HG03095 (cell line): ENCODE measurements at regions not wholly inside any gene's neighbourhood (a gene's known extent, or its start where the extent isn't known, plus 50 kb on each side); places are given as distances from the start of the nearest gene placed in this dataset.
"Not testable (repeated sequence)": the region's sequence is repeated elsewhere in the genome, so short reads cannot be mapped to it uniquely, and the experiment has no call there.

Experiments used
- ATAC-seq: cut with Tn5 transposase; IDR thresholded peaks from one replicate; pipeline ENCODE4 v1.9.1; 2021; ENCODE audit warnings: moderate library complexity; ENCODE audit not compliant: unreplicated experiment

GRCh38 chrX:38937926-38938325 is 136.7 kb downstream of the MID1IP1 start:
- no peak for ATAC-seq

DNA sequence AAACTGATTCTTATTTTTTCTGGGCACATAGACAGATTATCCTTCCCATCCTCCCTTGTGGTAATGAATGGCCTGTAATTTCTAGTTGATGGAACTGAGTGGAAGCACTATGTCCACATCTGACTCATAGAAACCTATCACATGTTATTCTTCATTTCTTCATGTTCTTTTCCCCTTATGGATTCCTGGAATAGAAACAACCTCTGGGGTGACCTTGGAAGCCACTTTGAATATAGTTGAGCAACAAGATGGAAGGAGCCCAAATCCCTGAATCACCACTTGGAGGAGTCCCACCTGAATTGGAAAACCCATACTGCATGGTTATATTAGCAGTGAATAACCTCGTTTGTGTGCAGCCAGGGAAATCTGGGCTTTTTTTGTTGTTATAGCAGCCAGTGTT is 137.8 kb downstream of the MID1IP1 start:
- no peak for ATAC-seq

DNA sequence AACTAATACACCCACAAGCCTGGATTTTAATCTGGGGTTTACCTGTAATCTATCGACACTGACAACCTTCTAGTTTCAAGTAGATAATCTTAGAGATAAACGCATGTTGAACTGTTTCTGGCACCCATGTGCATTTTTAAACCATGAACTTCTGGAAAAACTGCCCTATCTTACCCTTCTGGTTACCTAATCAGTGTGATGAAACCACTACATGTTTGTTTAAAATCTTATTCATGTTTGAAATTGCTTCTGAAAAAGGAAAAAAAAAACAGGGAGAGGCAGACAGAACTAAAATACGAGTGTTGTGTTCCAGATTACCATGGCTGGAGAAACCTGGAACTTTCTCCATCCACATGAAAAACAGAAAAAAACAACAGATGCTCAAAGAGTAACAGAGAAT is 139.3 kb downstream of the MID1IP1 start:
- no peak for ATAC-seq

DNA sequence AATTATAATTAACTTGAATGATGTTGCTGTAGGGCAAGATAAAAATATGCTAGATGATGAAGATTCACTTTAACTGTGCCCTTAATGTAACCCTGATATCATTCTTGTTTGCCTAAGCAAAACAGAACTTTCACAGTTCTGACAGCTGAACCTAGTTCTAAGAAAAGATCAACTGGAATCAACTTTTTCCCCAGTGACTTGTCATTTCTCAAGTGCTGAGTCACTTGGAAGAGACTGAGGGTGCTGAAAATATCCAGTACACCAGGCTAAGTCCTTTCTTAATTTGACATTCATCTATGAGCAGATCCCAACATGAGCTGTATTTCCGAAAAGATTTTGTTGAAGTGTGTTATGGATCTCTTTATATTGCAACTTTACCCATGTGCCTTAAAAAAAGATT is 140.4 kb downstream of the MID1IP1 start:
- no peak for ATAC-seq

- no peak for ATAC-seq
Measured at GRCh38 chrX:38943120-38943519, 141.9 kb downstream of the MID1IP1 start.

GRCh38 chrX:38948046-38948445 is 146.8 kb downstream of the MID1IP1 start:
- ATAC-seq, result no peak

DNA sequence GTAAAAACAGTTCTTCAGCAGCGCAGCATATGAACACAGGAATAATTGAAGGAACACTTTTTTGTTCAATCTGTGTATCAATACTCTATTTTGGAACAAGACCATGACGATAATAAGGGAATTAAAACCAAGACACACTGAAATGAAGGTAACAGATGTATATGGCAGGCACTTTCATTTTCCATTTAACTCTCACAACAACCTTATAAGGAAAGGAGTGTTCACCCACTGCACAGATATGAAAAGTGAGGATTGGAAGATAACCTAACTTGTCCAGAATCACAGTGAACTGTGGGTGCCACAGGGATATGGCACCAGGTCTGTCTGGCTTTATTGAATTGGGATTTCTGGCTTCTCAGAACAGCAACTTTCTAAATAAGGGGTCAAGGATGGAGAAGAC is 153.3 kb downstream of the MID1IP1 start:
- ATAC-seq, result no peak

DNA sequence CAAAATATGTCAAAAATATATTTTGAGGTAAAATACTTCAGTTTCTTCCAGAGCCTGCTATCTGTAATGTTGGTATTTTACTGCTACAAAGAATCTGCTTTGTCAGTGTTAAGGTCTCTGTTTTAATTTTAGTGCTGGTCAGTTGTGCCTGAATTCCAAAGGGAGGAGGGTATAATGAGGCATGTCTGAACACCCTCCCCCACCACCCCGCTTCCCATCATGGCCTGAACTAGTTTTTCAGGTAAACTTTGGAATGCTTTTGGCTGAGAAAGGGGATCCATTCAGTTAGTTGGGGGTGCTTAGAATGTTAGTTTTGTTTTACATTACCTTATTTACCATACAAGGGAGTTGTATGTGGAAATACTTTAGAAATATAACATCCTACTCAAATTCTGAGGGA is 158.5 kb downstream of the MID1IP1 start:
- ATAC-seq, result no peak

DNA sequence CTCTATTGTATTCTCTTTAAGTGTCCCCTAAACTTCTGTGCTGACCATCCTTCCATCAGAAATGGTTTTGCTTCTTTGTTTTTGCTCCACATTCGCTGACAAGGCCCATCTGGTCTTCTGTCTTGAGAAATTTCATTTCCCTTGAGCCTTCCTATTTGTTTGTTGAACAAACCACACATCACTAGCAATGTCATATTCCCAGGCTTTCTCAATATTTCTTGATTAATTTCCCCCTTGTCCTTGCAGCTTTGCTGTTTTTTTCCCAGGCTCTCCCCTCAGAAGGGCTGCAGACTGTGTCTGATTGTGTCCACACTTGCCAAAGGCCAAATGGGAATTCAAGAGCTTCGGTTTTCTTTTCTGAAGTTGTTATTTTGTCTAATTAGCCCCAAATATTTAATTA is 158.9 kb downstream of the MID1IP1 start:
- ATAC-seq, result no peak

DNA sequence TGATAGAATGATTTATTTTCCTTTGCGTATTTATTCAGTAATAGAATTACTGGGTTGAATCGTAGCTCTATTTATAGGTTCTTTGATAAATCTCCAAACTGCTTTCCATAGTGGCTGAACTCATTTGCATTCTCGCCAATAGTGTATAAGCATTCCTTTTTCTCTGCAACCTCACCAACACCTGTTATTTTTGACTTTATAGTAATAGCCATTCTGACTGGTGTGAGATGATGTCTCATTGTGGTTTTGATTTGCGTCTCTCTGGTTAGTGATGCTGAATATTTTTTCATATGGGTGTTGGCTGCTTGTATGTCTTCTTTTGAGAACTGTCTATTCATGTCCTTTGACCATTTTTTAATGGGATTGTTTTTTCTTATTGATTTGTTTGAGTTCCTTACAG is 160.7 kb downstream of the MID1IP1 start:
- ATAC-seq, result no peak

DNA sequence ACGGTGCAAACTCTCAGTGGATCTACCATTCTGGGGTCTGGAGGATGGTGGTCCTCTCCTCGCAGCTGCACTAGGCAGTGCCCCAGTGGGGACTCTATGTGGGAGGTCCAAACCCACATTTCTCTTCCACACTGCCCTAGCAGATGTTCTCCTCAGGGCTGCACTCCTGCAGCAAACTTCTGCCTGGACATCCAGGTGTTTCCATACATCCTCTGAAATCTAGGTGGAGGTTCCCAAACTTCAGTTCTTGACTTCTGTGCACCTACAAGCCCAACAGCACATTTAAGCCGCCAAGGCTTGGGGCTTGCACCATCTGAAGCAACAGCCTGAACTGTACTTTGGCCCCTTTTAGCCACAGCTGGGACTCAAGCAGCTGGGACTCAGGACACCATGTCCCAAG is 162.0 kb downstream of the MID1IP1 start:
- ATAC-seq, result not testable (repeated sequence)

DNA sequence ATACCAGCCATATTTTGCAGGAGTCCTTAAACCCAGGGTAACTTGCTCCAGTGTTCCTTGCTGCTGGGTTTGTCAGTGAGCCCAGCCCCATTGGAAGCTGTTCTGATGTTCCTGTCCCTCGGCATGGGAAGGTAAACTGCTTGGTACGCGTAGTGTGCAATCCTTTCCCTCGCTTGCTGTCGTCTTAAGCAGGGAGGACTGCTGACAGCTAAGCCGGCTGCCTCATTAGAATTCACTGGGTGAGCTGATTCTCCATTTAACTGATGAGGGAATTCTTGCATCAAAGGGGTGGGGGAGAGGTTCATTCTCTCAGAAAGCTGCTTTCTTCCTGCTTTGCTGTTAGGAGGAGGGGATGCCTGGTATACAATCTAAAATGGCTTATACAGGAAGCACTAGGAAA is 164.6 kb downstream of the MID1IP1 start:
- no peak for ATAC-seq

DNA sequence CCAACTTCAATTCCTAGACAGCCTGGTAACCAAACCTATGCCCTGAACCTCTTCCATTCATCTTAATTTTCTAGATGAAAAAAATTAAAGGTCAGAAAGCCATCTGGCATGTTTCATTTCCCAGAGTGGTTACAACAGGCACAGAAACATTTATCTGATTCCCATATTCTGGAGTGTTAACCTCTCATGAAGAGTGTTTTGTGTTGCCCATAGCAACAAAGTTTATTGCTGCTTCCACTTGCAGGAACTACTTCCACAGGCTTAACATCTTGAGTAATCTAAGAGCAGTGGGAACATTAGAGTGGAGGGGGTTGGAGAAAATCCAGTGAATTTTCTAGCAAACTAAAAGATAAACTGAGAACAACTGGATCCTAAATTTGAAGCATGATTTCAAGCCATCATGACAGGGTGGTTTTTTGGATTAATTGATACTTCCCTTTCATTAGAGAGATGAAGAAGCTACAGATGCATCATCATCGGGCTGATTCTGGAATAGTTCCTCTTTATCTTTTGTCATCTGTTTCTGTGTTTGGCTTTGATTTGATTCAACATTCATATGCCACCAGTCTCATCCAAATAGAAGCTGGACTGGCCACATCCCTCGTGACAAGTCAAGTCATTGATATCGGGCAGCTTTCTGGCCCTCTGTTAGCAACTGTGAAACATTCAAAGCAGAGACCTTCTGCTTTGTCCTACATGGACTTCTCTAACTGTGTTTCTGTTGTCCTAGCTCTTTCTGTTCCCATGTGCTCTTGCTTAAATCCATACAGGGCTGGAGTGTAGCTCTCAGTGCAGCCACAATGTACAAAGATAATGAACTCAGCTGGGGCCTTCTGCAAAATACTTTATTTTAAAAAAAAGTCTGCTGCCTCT is 167.3 kb downstream of the MID1IP1 start:
- no peak for ATAC-seq

- ATAC-seq, result no peak
Measured at GRCh38 chrX:38970074-38970473, 168.8 kb downstream of the MID1IP1 start.

DNA sequence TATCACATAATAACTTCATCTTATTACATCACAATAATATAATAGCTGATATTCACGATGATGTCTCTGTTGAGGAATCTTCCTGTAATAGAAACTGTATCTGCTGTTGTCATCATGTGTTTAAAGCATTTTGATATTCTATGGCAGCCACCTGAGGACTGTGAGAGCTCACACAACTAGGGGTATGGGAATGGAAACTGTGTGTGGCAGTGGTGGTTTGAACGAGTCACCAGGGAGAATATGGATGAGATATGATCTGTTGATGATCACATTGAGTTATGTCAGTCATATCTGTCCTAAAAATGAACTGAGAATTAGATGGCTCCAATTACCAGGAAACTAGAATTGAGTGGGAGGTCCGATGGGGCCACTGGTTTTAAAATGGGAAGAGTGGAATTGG is 169.6 kb downstream of the MID1IP1 start:
- ATAC-seq, result no peak

- no peak for ATAC-seq
Measured at GRCh38 chrX:38973322-38973721, 172.1 kb downstream of the MID1IP1 start.

DNA sequence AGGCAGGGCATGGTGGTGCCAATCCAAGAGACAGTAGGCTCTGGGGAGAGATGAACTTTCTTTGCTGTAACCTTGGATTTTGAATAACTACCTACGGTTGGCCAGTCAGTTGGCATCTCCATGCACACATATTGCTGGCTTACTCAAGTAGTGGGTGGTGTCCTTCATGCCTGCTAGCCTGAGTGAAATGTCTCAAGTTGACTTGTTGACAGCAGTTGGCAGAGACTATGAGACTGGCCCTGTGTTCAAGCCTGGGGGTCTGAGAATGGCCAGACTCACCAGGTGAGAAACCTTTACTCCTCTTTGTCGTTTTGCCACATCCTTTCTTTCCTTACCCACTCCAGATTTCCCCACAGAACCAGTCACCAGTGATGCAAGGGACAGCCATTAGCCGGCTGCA is 173.3 kb downstream of the MID1IP1 start:
- no peak for ATAC-seq

GRCh38 chrX:38975368-38975942 is 174.2 kb downstream of the MID1IP1 start:
- ATAC-seq, result no peak

DNA sequence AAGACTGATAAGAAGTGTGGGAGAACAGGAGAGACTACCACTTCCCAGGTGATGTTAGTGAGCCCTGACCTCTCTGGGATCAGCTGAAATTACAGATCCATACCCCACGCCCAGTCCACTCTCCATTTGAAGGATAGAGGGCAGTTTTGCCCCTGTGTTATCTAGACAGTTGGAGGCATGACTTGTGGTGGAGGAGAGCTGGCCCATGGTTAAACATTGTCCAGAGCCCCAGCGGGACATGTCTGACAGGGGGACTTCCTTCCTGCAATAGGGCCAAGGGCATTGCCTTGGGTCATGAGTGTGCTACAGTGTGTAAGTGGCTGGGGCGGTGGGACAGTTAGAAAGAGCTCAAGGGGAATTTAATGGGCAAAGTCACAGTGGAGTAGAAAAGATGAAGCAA is 181.1 kb downstream of the MID1IP1 start:
- no peak for ATAC-seq

DNA sequence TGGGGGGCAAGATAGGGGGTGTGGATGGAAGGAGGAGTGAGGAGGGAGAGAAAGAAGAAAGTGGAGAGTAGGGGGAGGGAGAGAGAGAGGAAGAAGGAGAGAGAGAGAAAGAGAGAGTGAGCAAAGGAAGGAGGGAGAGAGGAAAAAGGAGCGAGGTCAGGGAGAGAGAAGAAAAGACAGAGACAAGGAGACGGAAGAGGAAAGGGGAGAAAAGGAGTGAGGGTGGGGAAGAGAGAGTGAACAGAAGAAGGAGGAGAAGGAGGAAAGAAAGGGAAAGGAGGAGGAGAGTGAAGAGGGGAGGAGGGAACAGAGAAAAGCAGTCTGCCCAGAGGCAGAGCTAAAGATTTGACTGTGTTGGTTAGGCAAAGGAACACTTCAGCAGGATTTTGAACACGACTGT is 181.6 kb downstream of the MID1IP1 start:
- ATAC-seq, result no peak

DNA sequence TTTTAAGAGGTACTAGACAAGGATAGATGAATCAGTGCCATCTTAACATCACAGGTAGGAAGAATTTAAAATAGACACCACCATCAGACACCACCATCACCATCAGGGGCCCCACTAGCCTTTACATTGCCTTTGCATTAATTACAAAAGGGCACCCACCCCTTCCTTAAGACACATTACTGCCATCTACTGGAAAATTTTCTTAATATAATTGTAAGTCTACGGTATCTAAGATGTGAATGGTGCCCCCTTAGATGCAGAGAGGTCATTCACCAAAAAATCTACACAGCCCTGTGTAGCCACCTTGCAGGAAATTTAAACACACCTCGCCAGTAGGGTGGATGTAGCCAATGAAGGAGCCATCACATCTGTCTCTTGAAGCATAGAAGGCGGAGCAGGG is 184.1 kb downstream of the MID1IP1 start:
- no peak for ATAC-seq

DNA sequence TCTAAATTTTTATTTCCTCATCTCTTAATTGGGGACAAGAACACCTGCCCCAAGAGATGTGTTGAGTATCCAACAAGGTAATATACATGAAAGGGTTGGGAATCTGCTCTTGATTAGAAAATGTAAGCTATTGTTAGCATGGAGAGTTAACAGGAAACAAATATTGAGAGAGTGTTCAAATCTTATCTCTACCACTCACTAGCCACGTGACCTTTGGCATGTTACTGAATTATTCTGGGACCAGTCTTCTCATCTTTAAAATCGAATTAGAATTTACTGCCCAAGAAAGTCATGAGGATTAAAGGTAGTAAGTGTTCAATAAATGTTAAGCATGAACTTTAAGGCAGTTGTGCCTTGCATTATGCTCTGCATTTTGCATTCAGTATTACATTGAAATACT is 184.7 kb downstream of the MID1IP1 start:
- ATAC-seq, result no peak

GRCh38 chrX:38986586-38986985 is 185.3 kb downstream of the MID1IP1 start:
- no peak for ATAC-seq
